B cell (primary cell): ENCODE measurements at regions not wholly inside any gene's neighbourhood (a gene's known extent, or its start where the extent isn't known, plus 50 kb on each side); places are given as distances from the start of the nearest gene placed in this dataset.

Source experiments
- ATAC-seq: fragments of 200-7000 bp; cut with Tn5 transposase; one replicate; pipeline ENCODE4 v1.10.0; 2021; ENCODE audit warnings: low read depth, mild to moderate bottlenecking, moderate number of reproducible peaks, moderate library complexity
- CTCF ChIA-PET: fragments of 350-600 bp; sonication (Branson Sonifier 250); formaldehyde crosslinking; loops from one replicate; lab custom pipeline; 2021; ENCODE audit warnings: antibody characterized with exemption, inconsistent platforms; lab: Charles Lee
- POLR2A ChIA-PET: fragments of 350-600 bp; sonication (Branson Sonifier 250); formaldehyde crosslinking; loops from one replicate; lab custom pipeline; 2021; ENCODE audit warnings: antibody characterized with exemption; lab: Charles Lee
- DNase-seq: peaks from one replicate; pipeline ENCODE4 v3.0.0; 2013
- H2AFZ ChIP-seq: 2 replicates; pipeline ENCODE4 v1.6.1; 2012; ENCODE audit warnings: mild to moderate bottlenecking, low read depth, low read length; ENCODE audit not compliant: insufficient read depth, poor library complexity, severe bottlenecking
- H3K27ac ChIP-seq, 2 donors: 1 replicate in 1 of 2; 2 replicates in 1 of 2; pipeline ENCODE4 v1.5.1; 2012 to 2013; ENCODE audit warnings: low read length in 2 of 2, mild to moderate bottlenecking in 2 of 2, moderate library complexity in 1 of 2
- H3K27me3 ChIP-seq, 4 experiments: fragments of 200-600 bp in 1 of 4; sonication (generic) in 1 of 4; replicated peaks in 1 of 4; 1 replicate in 2 of 4; 2 replicates in 2 of 4; pipeline versions ENCODE4 v1.6.1 to v1.7.0; 2013 to 2016; ENCODE audit warnings: low read length in 3 of 4, mild to moderate bottlenecking in 2 of 4, mixed read lengths in 1 of 4, moderate library complexity in 1 of 4; ENCODE audit not compliant: insufficient read depth in 4 of 4, control insufficient read depth in 3 of 4; ENCODE audit errors: control extremely low read depth in 1 of 4
- H3K36me3 ChIP-seq, 2 experiments: replicated peaks in 1 of 2; 1 replicate in 1 of 2; 2 replicates in 1 of 2; pipeline versions ENCODE4 v1.6.1 to v1.7.1; 2013; ENCODE audit warnings: low read length in 1 of 2; ENCODE audit not compliant: insufficient read depth in 2 of 2, control insufficient read depth in 1 of 2; ENCODE audit errors: control extremely low read depth in 1 of 2, extremely low read depth in 1 of 2
- H3K4me1 ChIP-seq, 2 donors: fragments of 200-600 bp in 1 of 2; sonication (generic) in 1 of 2; 1 replicate in 1 of 2; 2 replicates in 1 of 2; pipeline versions ENCODE4 v1.5.1 to v1.6.1; 2013 to 2017; ENCODE audit warnings: low read length in 2 of 2; ENCODE audit not compliant: control insufficient read depth in 2 of 2, insufficient read depth in 2 of 2
- H3K4me2 ChIP-seq: replicated peaks from 2 replicates; pipeline ENCODE3; 2012; ENCODE audit warnings: mild to moderate bottlenecking, low read depth, low read length; ENCODE audit not compliant: poor library complexity, severe bottlenecking
- H3K4me3 ChIP-seq, 5 experiments: fragments of 200-600 bp in 1 of 5; sonication (generic) in 1 of 5; 1 replicate in 3 of 5; 2 replicates in 2 of 5; pipeline versions ENCODE4 v1.5.1 to v1.7.0; 2011 to 2016; ENCODE audit warnings: low read length in 4 of 5, mild to moderate bottlenecking in 4 of 5, low read depth in 2 of 5, control low read depth in 1 of 5, moderate library complexity in 1 of 5; ENCODE audit not compliant: insufficient read depth in 1 of 5; ENCODE audit errors: control extremely low read depth in 1 of 5, extremely low read depth in 1 of 5
- H3K79me2 ChIP-seq: fragments of 200-600 bp; sonication (generic); one replicate; pipeline ENCODE4 v1.6.0; 2016; ENCODE audit warnings: low read length; ENCODE audit not compliant: control insufficient read depth, insufficient read depth
- H3K9ac ChIP-seq: fragments of 200-600 bp; sonication (generic); 2 replicates; pipeline ENCODE4 v1.6.1; 2017; ENCODE audit warnings: mild to moderate bottlenecking, low read length, moderate library complexity
- H3K9me3 ChIP-seq, 3 donors: one replicate each; pipeline versions ENCODE4 v1.6.1 to v1.7.1; 2013; ENCODE audit warnings: low read length in 2 of 3; ENCODE audit not compliant: control insufficient read depth in 2 of 3, insufficient read depth in 1 of 3; ENCODE audit errors: control extremely low read depth in 1 of 3
- H4K20me1 ChIP-seq: 2 replicates; pipeline ENCODE4 v1.6.0; 2012; ENCODE audit warnings: mild to moderate bottlenecking, low read length; ENCODE audit not compliant: insufficient read depth, control insufficient read depth, poor library complexity, severe bottlenecking
- H3K27ac Mint-ChIP-seq: one replicate; pipeline ENCODE4 v1.8.0; 2021; ENCODE audit warnings: mixed read lengths
- H3K27me3 Mint-ChIP-seq: one replicate; pipeline ENCODE4 v1.8.0; 2021; ENCODE audit warnings: mixed read lengths
- H3K4me1 Mint-ChIP-seq: one replicate; pipeline ENCODE4 v1.8.0; 2021; ENCODE audit warnings: mixed read lengths
- H3K4me3 Mint-ChIP-seq: one replicate; pipeline ENCODE4 v1.8.0; 2021; ENCODE audit warnings: mixed read lengths
- H3K9me3 Mint-ChIP-seq: one replicate; pipeline ENCODE4 v1.8.0; 2022; ENCODE audit warnings: mixed read lengths; ENCODE audit not compliant: insufficient read depth
- CTCF ChIP-seq: fragments of 200-600 bp; IDR thresholded peaks from one replicate; pipeline ENCODE4 v1.8.0; 2022; ENCODE audit warnings: antibody characterized with exemption, mild to moderate bottlenecking
- EZH2 ChIP-seq: IDR thresholded peaks from 2 replicates; pipeline ENCODE4 v1.6.1; 2012; ENCODE audit warnings: borderline replicate concordance, low read depth, mild to moderate bottlenecking, moderate library complexity, low read length; ENCODE audit not compliant: insufficient read depth, poor library complexity, severe bottlenecking
- WGBS: methylation state at CpG from one replicate; pipeline ENCODE4 v1.1.5; 2013; ENCODE audit warnings: missing lambda C conversion rate; ENCODE audit not compliant: insufficient coverage; 5-methylcytosine and 5-hydroxymethylcytosine counted together
- intact Hi-C: fragments of 100-400 bp; cut with micrococcal nuclease; formaldehyde crosslinking; loops from one replicate; pipeline ENCODE4 v1.10.0; 2022

GRCh38 chr11:131295986-131296385 is 74.4 kb upstream of the NTM start:
- intact Hi-C loops: no loop called here
- Histone ChIP-seq H2AFZ (no peak overlapping the region), H3K4me2 (no peak overlapping the region), H4K20me1 (no peaks in the 10 kb centered on the region), H3K4me1 (no peaks in the 10 kb centered on the region), H3K27me3 (peaks cover 0 to 4% (median 0%) of the 10 kb centered on the region in 4 experiments), H3K9me3 (peaks cover 0 to 10% (median 0%) of the 10 kb centered on the region in 3 donors), H3K9ac (no peak overlapping the region), H3K4me3 (no peak overlapping the region), H3K36me3 (no peaks in the 10 kb centered on the region), H3K27ac (no peak overlapping the region), H3K79me2 (no peaks in the 10 kb centered on the region)
- ChIA-PET POLR2A (no interaction called here), CTCF (no interaction called here)
- H3K4me1 Mint-ChIP-seq: no peaks in the 10 kb centered on the region
- peaks cover 14% of the 10 kb centered on the region for H3K27me3 Mint-ChIP-seq
- WGBS: 76% methylated on average over 5 of the region's 5 CpGs
- no peak overlapping the region for H3K4me3 Mint-ChIP-seq
- DNase-seq: no peak
- TF ChIP-seq CTCF (no peak), EZH2 (no peak)
- H3K27ac Mint-ChIP-seq: no peak overlapping the region
- no peak for ATAC-seq
- no peaks in the 10 kb centered on the region for H3K9me3 Mint-ChIP-seq

GRCh38 chr11:131297441-131297840 is 73.0 kb upstream of the NTM start:
- DNase-seq (no peak), ATAC-seq (no peak)
- Histone ChIP-seq H2AFZ (no peak overlapping the region), H3K9me3 (peaks cover 0 to 10% (median 0%) of the 10 kb centered on the region in 3 donors), H3K4me3 (no peak overlapping the region), H3K9ac (no peak overlapping the region), H3K36me3 (no peaks in the 10 kb centered on the region), H3K4me1 (no peaks in the 10 kb centered on the region), H3K27me3 (peaks cover 0 to 4% (median 0%) of the 10 kb centered on the region in 4 experiments), H3K4me2 (no peak overlapping the region), H4K20me1 (no peaks in the 10 kb centered on the region), H3K79me2 (no peaks in the 10 kb centered on the region), H3K27ac (no peak overlapping the region)
- TF ChIP-seq EZH2 (no peak), CTCF (no peak)
- Mint-ChIP-seq H3K27me3 (peaks cover 20% of the 10 kb centered on the region), H3K4me3 (no peak overlapping the region), H3K4me1 (no peaks in the 10 kb centered on the region), H3K27ac (no peak overlapping the region), H3K9me3 (no peaks in the 10 kb centered on the region)
- intact Hi-C loops: no loop called here
- POLR2A ChIA-PET: no interaction called here
- CTCF ChIA-PET: no interaction called here
- WGBS: 86% methylated on average over 6 of the region's 6 CpGs
